ENCODE measurements at regions not wholly inside any gene's neighbourhood (a gene's known extent, or its start where the extent isn't known, plus 50 kb on each side); places are given as distances from the start of the nearest gene placed in this dataset.

GRCh38 chr3:13198264-13198879 is 125.1 kb upstream of the IQSEC1 start:
- Histone ChIP-seq H2BK5ac (ENCODE audit: low read length) (peak overlapping the region; percentile 4), H2BK12ac (ENCODE audit: low read length) (no peak overlapping the region), H3K9ac (ENCODE audit: low read depth, low read length, poor library complexity) (no peak overlapping the region), H3K79me1 (ENCODE audit: low read depth, low read length) (no peaks in the 10 kb centered on the region), H2AFZ (ENCODE audit: low read length) (no peak overlapping the region), H3K14ac (ENCODE audit: low read length) (no peak overlapping the region), H3K4ac (ENCODE audit: low read length) (no peak overlapping the region), H4K91ac (ENCODE audit: low read depth, low read length, poor library complexity) (no peak overlapping the region), H2AK5ac (ENCODE audit: low read depth, low read length) (no peak overlapping the region), H4K8ac (ENCODE audit: low read depth, low read length) (peak overlapping the region; percentile 76), H3K4me3 (ENCODE audit: low read length in 2 of 2) (no peak overlapping the region), H3K23ac (ENCODE audit: low read depth, low read length, poor library complexity) (peak overlapping the region; percentile 48), H3K27me3 (ENCODE audit: control insufficient read depth in 3 of 3, insufficient read depth in 3 of 3, low read depth in 1 of 3, low read length in 3 of 3) (peaks cover 0 to 5% (median 0%) of the 10 kb centered on the region in 3 experiments), H3K27ac (replicated peaks; ENCODE audit: low read length) (no peak overlapping the region), H3K18ac (ENCODE audit: low read length) (no peak overlapping the region), H3K9me3 (replicated peaks in 1 of 2; ENCODE audit: control insufficient read depth in 2 of 2, insufficient read depth in 1 of 2, low read depth in 1 of 2, low read length in 2 of 2) (peaks cover 0 to 3% of the 10 kb centered on the region in 2 donors), H3K4me1 (ENCODE audit: control insufficient read depth in 2 of 2, insufficient read depth in 1 of 2, low read depth in 1 of 2, low read length in 2 of 2) (peaks cover 7 to 16% of the 10 kb centered on the region in 2 donors), H3K4me2 (ENCODE audit: insufficient read depth, low read length, poor library complexity, severe bottlenecking) (no peak overlapping the region), H2BK120ac (ENCODE audit: low read depth, low read length) (no peak overlapping the region), H3K36me3 (replicated peaks in 1 of 2; ENCODE audit: control insufficient read depth in 2 of 2, insufficient read depth in 2 of 2, low read length in 2 of 2) (no peaks in the 10 kb centered on the region), H2BK15ac (ENCODE audit: low read length) (no peak overlapping the region)
- DNase-seq (ENCODE audit: low spot score), result no peak
- WGBS, 2 donors (ENCODE audit: extremely low coverage in 2 of 2, insufficient read length in 2 of 2, insufficient replicate concordance in 1 of 2), result no CpG with 5 or more reads among the region's 11 CpGs

- DNase-seq (ENCODE audit: low spot score), result no peak
- no CpG with 5 or more reads among the region's 13 CpGs for WGBS, 2 donors (ENCODE audit: extremely low coverage in 2 of 2, insufficient read length in 2 of 2, insufficient replicate concordance in 1 of 2)
Measured at GRCh38 chr3:13197795-13198194, 124.6 kb upstream of the IQSEC1 start.

GRCh38 chr3:13197281-13197680 is 124.1 kb upstream of the IQSEC1 start:
- Histone ChIP-seq H3K9me3 (replicated peaks in 1 of 2; ENCODE audit: control insufficient read depth in 2 of 2, insufficient read depth in 1 of 2, low read depth in 1 of 2, low read length in 2 of 2) (peaks cover 0 to 3% of the 10 kb centered on the region in 2 donors), H2AK5ac (ENCODE audit: low read depth, low read length) (no peak overlapping the region), H2AFZ (ENCODE audit: low read length) (no peak overlapping the region), H2BK5ac (ENCODE audit: low read length) (no peak overlapping the region), H4K8ac (ENCODE audit: low read depth, low read length) (no peak overlapping the region), H3K18ac (ENCODE audit: low read length) (no peak overlapping the region), H2BK12ac (ENCODE audit: low read length) (no peak overlapping the region), H3K9ac (ENCODE audit: low read depth, low read length, poor library complexity) (peak overlapping the region; percentile 1), H2BK120ac (ENCODE audit: low read depth, low read length) (no peak overlapping the region), H3K4me3 (ENCODE audit: low read length in 2 of 2) (no peak overlapping the region), H3K4ac (ENCODE audit: low read length) (no peak overlapping the region), H3K23ac (ENCODE audit: low read depth, low read length, poor library complexity) (peak overlapping the region; percentile 70), H3K4me2 (ENCODE audit: insufficient read depth, low read length, poor library complexity, severe bottlenecking) (no peak overlapping the region), H3K14ac (ENCODE audit: low read length) (no peak overlapping the region), H3K27ac (replicated peaks; ENCODE audit: low read length) (no peak overlapping the region), H3K36me3 (replicated peaks in 1 of 2; ENCODE audit: control insufficient read depth in 2 of 2, insufficient read depth in 2 of 2, low read length in 2 of 2) (no peaks in the 10 kb centered on the region), H3K4me1 (ENCODE audit: control insufficient read depth in 2 of 2, insufficient read depth in 1 of 2, low read depth in 1 of 2, low read length in 2 of 2) (peaks cover 9 to 16% of the 10 kb centered on the region in 2 donors), H3K79me1 (ENCODE audit: low read depth, low read length) (no peaks in the 10 kb centered on the region), H2BK15ac (ENCODE audit: low read length) (no peak overlapping the region), H4K91ac (ENCODE audit: low read depth, low read length, poor library complexity) (no peak overlapping the region), H3K27me3 (ENCODE audit: control insufficient read depth in 3 of 3, insufficient read depth in 3 of 3, low read depth in 1 of 3, low read length in 3 of 3) (peaks cover 0 to 3% (median 0%) of the 10 kb centered on the region in 3 experiments)
- no CpG with 5 or more reads among the region's 12 CpGs for WGBS, 2 donors (ENCODE audit: extremely low coverage in 2 of 2, insufficient read length in 2 of 2, insufficient replicate concordance in 1 of 2)
- no peak for DNase-seq (ENCODE audit: low spot score)

More at GRCh38 chr3:13197795-13198194, 124.6 kb upstream of the IQSEC1 start:
- H3K36me3 ChIP-seq (replicated peaks in 1 of 2; ENCODE audit: control insufficient read depth in 2 of 2, insufficient read depth in 2 of 2, low read length in 2 of 2), result no peaks in the 10 kb centered on the region
- no peak overlapping the region for H4K91ac ChIP-seq (ENCODE audit: low read depth, low read length, poor library complexity)
- no peak overlapping the region for H2AFZ ChIP-seq (ENCODE audit: low read length)
- no peak overlapping the region for H2AK5ac ChIP-seq (ENCODE audit: low read depth, low read length)
- no peak overlapping the region for H3K14ac ChIP-seq (ENCODE audit: low read length)
- H3K27ac ChIP-seq (replicated peaks; ENCODE audit: low read length), result no peak overlapping the region
- no peak overlapping the region for H3K4me3 ChIP-seq (ENCODE audit: low read length in 2 of 2)
- no peak overlapping the region for H2BK12ac ChIP-seq (ENCODE audit: low read length)
- H3K27me3 ChIP-seq (ENCODE audit: control insufficient read depth in 3 of 3, insufficient read depth in 3 of 3, low read depth in 1 of 3, low read length in 3 of 3), result peaks cover 0 to 3% (median 0%) of the 10 kb centered on the region in 3 experiments
- peaks cover 9 to 16% of the 10 kb centered on the region in 2 donors for H3K4me1 ChIP-seq (ENCODE audit: control insufficient read depth in 2 of 2, insufficient read depth in 1 of 2, low read depth in 1 of 2, low read length in 2 of 2)
- H3K23ac ChIP-seq (ENCODE audit: low read depth, low read length, poor library complexity), result peak overlapping the region; percentile 70
- H3K18ac ChIP-seq (ENCODE audit: low read length), result no peak overlapping the region
- no peak overlapping the region for H2BK120ac ChIP-seq (ENCODE audit: low read depth, low read length)
- no peak overlapping the region for H4K8ac ChIP-seq (ENCODE audit: low read depth, low read length)
- H3K4ac ChIP-seq (ENCODE audit: low read length), result no peak overlapping the region
- no peak overlapping the region for H2BK5ac ChIP-seq (ENCODE audit: low read length)
- peaks cover 0 to 3% of the 10 kb centered on the region in 2 donors for H3K9me3 ChIP-seq (replicated peaks in 1 of 2; ENCODE audit: control insufficient read depth in 2 of 2, insufficient read depth in 1 of 2, low read depth in 1 of 2, low read length in 2 of 2)
- H3K9ac ChIP-seq (ENCODE audit: low read depth, low read length, poor library complexity), result no peak overlapping the region
- H3K79me1 ChIP-seq (ENCODE audit: low read depth, low read length), result no peaks in the 10 kb centered on the region
- H3K4me2 ChIP-seq (ENCODE audit: insufficient read depth, low read length, poor library complexity, severe bottlenecking), result no peak overlapping the region
- H2BK15ac ChIP-seq (ENCODE audit: low read length), result no peak overlapping the region

GRCh38 chr3:13195374-13195773 is 122.1 kb upstream of the IQSEC1 start:
- Histone ChIP-seq H2AK5ac (ENCODE audit: low read depth, low read length) (no peak overlapping the region), H3K27ac (replicated peaks; ENCODE audit: low read length) (no peak overlapping the region), H2BK15ac (ENCODE audit: low read length) (no peak overlapping the region), H2BK12ac (ENCODE audit: low read length) (no peak overlapping the region), H3K23ac (ENCODE audit: low read depth, low read length, poor library complexity) (no peak overlapping the region), H3K36me3 (replicated peaks in 1 of 2; ENCODE audit: control insufficient read depth in 2 of 2, insufficient read depth in 2 of 2, low read length in 2 of 2) (no peaks in the 10 kb centered on the region), H2BK120ac (ENCODE audit: low read depth, low read length) (no peak overlapping the region), H3K79me1 (ENCODE audit: low read depth, low read length) (no peaks in the 10 kb centered on the region), H3K27me3 (ENCODE audit: control insufficient read depth in 3 of 3, insufficient read depth in 3 of 3, low read depth in 1 of 3, low read length in 3 of 3) (peaks cover 0 to 3% (median 0%) of the 10 kb centered on the region in 3 experiments), H3K14ac (ENCODE audit: low read length) (no peak overlapping the region), H2AFZ (ENCODE audit: low read length) (no peak overlapping the region), H3K4ac (ENCODE audit: low read length) (no peak overlapping the region), H4K8ac (ENCODE audit: low read depth, low read length) (no peak overlapping the region), H4K91ac (ENCODE audit: low read depth, low read length, poor library complexity) (no peak overlapping the region), H3K4me2 (ENCODE audit: insufficient read depth, low read length, poor library complexity, severe bottlenecking) (no peak overlapping the region), H3K9ac (ENCODE audit: low read depth, low read length, poor library complexity) (no peak overlapping the region), H3K4me1 (ENCODE audit: control insufficient read depth in 2 of 2, insufficient read depth in 1 of 2, low read depth in 1 of 2, low read length in 2 of 2) (peaks cover 9 to 16% of the 10 kb centered on the region in 2 donors), H3K4me3 (ENCODE audit: low read length in 2 of 2) (no peak overlapping the region), H2BK5ac (ENCODE audit: low read length) (no peak overlapping the region), H3K18ac (ENCODE audit: low read length) (no peak overlapping the region), H3K9me3 (replicated peaks in 1 of 2; ENCODE audit: control insufficient read depth in 2 of 2, insufficient read depth in 1 of 2, low read depth in 1 of 2, low read length in 2 of 2) (peaks cover 0 to 3% of the 10 kb centered on the region in 2 donors)
- no peak for DNase-seq (ENCODE audit: low spot score)
- WGBS, 2 donors (ENCODE audit: extremely low coverage in 2 of 2, insufficient read length in 2 of 2, insufficient replicate concordance in 1 of 2), result no CpG with 5 or more reads among the region's 6 CpGs
